ENCODE measurements at regions not wholly inside any gene's neighbourhood (a gene's known extent, or its start where the extent isn't known, plus 50 kb on each side); places are given as distances from the start of the nearest gene placed in this dataset.

DNA sequence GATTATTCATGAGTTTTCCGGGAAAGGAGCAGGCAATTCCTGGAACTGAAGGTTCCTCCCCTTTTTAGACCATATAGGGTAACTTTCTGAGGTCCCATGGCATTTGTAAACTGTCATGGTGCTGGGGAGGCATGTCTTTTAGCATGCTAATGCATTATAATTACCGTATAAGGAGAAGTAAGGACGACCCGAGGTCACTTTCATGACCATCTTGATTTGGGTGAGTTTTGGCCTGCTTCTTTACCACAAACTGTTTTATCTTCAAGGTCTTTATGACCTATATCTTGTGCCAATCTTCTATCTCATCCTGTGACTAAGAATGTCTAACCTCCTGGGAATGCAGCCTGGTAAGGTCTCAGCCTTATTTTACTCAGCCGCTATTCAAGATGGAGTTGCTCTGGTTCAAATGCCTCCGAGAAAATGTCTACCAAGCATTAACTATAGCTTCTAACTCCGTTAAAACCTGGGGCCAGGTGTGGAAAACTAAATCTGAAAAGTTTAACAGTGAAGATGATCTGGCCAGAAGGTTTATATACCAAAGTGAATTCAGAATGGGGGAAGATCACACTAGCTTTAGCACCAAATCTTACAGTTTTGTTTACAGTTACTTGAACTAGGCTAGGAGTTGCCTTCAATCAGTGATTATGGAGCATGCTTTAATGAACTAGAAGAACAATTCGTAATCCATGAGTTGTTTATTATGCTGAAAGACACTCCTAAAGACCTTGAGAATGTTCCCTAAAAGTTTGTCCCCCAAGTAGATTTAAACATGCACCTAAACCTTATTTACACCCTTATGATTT is 80.0 kb upstream of the TOP1 start:
- Histone ChIP-seq H3K9me3 (ENCODE audit: insufficient read depth, low read length) (no peaks in the 10 kb centered on the region), H3K4me3 (ENCODE audit: low read length) (no peak overlapping the region), H3K36me3 (replicated peaks; ENCODE audit: low read depth, low read length) (no peaks in the 10 kb centered on the region), H3K79me2 (ENCODE audit: low read length) (no peaks in the 10 kb centered on the region), H3K27ac (ENCODE audit: low read length) (no peak overlapping the region), H3K4me1 (ENCODE audit: low read length) (peaks cover 6% of the 10 kb centered on the region), H2AFZ (ENCODE audit: low read depth, low read length) (no peak overlapping the region), H3K27me3 (ENCODE audit: low read depth, low read length) (peaks cover 31% of the 10 kb centered on the region), H4K20me1 (ENCODE audit: insufficient read depth, low read length) (no peaks in the 10 kb centered on the region), H3K4me2 (ENCODE audit: low read length) (no peak overlapping the region), H3K9ac (ENCODE audit: low read length) (no peak overlapping the region)
- TF ChIP-seq, protein P1, sequence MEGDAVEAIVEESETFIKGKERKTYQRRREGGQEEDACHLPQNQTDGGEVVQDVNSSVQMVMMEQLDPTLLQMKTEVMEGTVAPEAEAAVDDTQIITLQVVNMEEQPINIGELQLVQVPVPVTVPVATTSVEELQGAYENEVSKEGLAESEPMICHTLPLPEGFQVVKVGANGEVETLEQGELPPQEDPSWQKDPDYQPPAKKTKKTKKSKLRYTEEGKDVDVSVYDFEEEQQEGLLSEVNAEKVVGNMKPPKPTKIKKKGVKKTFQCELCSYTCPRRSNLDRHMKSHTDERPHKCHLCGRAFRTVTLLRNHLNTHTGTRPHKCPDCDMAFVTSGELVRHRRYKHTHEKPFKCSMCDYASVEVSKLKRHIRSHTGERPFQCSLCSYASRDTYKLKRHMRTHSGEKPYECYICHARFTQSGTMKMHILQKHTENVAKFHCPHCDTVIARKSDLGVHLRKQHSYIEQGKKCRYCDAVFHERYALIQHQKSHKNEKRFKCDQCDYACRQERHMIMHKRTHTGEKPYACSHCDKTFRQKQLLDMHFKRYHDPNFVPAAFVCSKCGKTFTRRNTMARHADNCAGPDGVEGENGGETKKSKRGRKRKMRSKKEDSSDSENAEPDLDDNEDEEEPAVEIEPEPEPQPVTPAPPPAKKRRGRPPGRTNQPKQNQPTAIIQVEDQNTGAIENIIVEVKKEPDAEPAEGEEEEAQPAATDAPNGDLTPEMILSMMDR (IDR thresholded peaks at IDR 0.05; ENCODE audit: low read depth, low read length) = no peak
- TF ChIP-seq EZH2phosphoT487 (IDR thresholded peaks at IDR 0.05; ENCODE audit: low read depth) = no peak

DNA sequence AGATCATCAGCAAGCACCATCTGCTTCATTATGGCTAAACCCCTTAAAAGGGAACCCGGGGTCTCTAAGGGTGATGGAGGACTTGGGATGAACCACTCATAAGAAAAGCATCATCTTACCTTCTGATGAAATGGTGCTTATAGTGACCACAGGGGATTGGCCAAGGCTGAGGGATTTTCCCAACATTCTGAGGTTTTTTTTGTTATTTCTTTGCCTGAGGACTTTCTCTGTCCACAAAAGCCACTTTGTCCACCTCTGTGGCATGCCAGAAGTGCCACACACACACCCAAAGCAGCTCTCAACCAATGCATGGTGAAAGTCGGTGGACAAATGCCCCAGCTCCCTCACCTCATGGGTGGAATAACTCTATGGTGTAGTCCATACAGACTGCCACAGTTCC is 79.3 kb upstream of the TOP1 start:
- Histone ChIP-seq H3K4me3 (ENCODE audit: low read length) (no peak overlapping the region), H3K4me2 (ENCODE audit: low read length) (no peak overlapping the region), H3K9me3 (ENCODE audit: insufficient read depth, low read length) (peaks cover 5% of the 10 kb centered on the region; the same call in 1 of the 2 replicates), H3K36me3 (replicated peaks; ENCODE audit: low read depth, low read length) (no peaks in the 10 kb centered on the region), H3K9ac (ENCODE audit: low read length) (no peak overlapping the region), H2AFZ (ENCODE audit: low read depth, low read length) (no peak overlapping the region), H3K4me1 (ENCODE audit: low read length) (peaks cover 6% of the 10 kb centered on the region), H3K27me3 (ENCODE audit: low read depth, low read length) (peaks cover 31% of the 10 kb centered on the region), H4K20me1 (ENCODE audit: insufficient read depth, low read length) (no peaks in the 10 kb centered on the region), H3K27ac (ENCODE audit: low read length) (no peak overlapping the region), H3K79me2 (ENCODE audit: low read length) (no peaks in the 10 kb centered on the region)
- no peak for TF ChIP-seq EZH2phosphoT487 (IDR thresholded peaks at IDR 0.05; ENCODE audit: low read depth)
- TF ChIP-seq, protein P1 (IDR thresholded peaks at IDR 0.05; ENCODE audit: low read depth, low read length) = no peak

DNA sequence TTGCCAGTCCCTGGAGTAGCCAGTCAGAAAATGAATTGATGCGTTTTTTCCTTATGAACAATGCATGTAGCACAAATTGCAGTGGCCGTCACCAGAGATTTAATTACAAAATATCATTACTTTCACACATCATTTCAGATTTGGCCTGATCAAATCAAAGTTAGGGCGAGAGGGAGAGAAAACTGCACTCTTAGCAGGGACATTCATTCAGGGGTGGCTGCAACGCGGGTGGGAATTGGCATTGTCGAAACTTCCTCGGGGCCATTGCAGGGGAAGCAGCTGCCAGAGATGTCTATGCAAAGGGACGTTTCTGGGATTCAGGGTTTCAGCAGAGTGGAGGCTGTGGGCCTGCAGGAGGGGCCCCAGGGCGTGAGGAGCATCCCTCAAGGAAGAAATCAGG is 76.5 kb upstream of the TOP1 start:
- Histone ChIP-seq H3K36me3 (replicated peaks; ENCODE audit: low read depth, low read length) (no peaks in the 10 kb centered on the region), H2AFZ (ENCODE audit: low read depth, low read length) (no peak overlapping the region), H3K4me2 (ENCODE audit: low read length) (no peak overlapping the region), H3K9ac (ENCODE audit: low read length) (no peak overlapping the region), H3K4me3 (ENCODE audit: low read length) (no peak overlapping the region), H3K79me2 (ENCODE audit: low read length) (no peaks in the 10 kb centered on the region), H3K4me1 (ENCODE audit: low read length) (peaks cover 6% of the 10 kb centered on the region), H3K27me3 (ENCODE audit: low read depth, low read length) (peaks cover 28% of the 10 kb centered on the region), H3K9me3 (ENCODE audit: insufficient read depth, low read length) (peaks cover 5% of the 10 kb centered on the region; the same call in 1 of the 2 replicates), H3K27ac (ENCODE audit: low read length) (no peak overlapping the region), H4K20me1 (ENCODE audit: insufficient read depth, low read length) (no peaks in the 10 kb centered on the region)
- TF ChIP-seq EZH2phosphoT487 (IDR thresholded peaks at IDR 0.05; ENCODE audit: low read depth) = no peak

DNA sequence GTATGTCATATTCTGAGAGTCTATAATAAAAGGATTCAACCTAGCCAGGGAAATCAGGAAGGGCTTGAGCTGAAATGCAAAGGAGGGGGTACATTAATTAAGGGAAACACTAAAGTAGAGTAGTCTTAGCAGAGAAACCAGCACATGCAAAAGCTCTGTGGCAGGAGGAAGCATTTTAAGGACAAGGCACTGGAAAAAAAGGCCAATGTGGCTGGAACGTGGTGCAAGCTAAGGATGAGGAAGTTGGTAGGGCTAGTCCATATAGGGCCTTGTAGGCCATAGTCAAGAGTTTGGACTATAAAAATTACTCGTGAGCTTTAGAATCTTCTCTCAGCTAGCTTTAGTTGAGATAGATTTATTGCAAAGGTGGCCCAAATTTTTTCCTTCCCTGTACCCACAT is 75.2 kb upstream of the TOP1 start:
- no peak overlapping the region for H3K9ac ChIP-seq (ENCODE audit: low read length)
- H3K4me1 ChIP-seq (ENCODE audit: low read length) = peaks cover 6% of the 10 kb centered on the region
- H2AFZ ChIP-seq (ENCODE audit: low read depth, low read length) = no peak overlapping the region
- no peak overlapping the region for H3K4me2 ChIP-seq (ENCODE audit: low read length)
- peaks cover 5% of the 10 kb centered on the region; the same call in 1 of the 2 replicates for H3K9me3 ChIP-seq (ENCODE audit: insufficient read depth, low read length)
- no peaks in the 10 kb centered on the region for H3K79me2 ChIP-seq (ENCODE audit: low read length)
- H4K20me1 ChIP-seq (ENCODE audit: insufficient read depth, low read length) = no peaks in the 10 kb centered on the region
- H3K27me3 ChIP-seq (ENCODE audit: low read depth, low read length) = peaks cover 23% of the 10 kb centered on the region
- no peak for TF ChIP-seq EZH2phosphoT487 (IDR thresholded peaks at IDR 0.05; ENCODE audit: low read depth)
- TF ChIP-seq, protein P1 (IDR thresholded peaks at IDR 0.05; ENCODE audit: low read depth, low read length) = no peak
- no peak overlapping the region for H3K4me3 ChIP-seq (ENCODE audit: low read length)
- H3K36me3 ChIP-seq (replicated peaks; ENCODE audit: low read depth, low read length) = no peaks in the 10 kb centered on the region
- H3K27ac ChIP-seq (ENCODE audit: low read length) = no peak overlapping the region

Measured in OCI-LY3 (cell line).